ENCODE measurements at regions not wholly inside any gene's neighbourhood (a gene's known extent, or its start where the extent isn't known, plus 50 kb on each side); places are given as distances from the start of the nearest gene placed in this dataset.

- Histone ChIP-seq H3K4me3 (ENCODE audit: low read length) (no peak overlapping the region), H2AFZ (ENCODE audit: low read depth, low read length) (no peak overlapping the region), H3K9ac (ENCODE audit: low read length) (no peak overlapping the region), H3K27ac (ENCODE audit: low read length) (peak overlapping the region; percentile 86), H3K4me2 (ENCODE audit: low read length) (no peak overlapping the region), H3K79me2 (replicated peaks; ENCODE audit: insufficient read depth, low read length) (no peaks in the 10 kb centered on the region), H3K36me3 (ENCODE audit: insufficient read depth, low read length) (no peaks in the 10 kb centered on the region), H3K27me3 (ENCODE audit: insufficient read depth, low read depth, low read length) (no peaks in the 10 kb centered on the region), H3K9me3 (ENCODE audit: low read length) (no peaks in the 10 kb centered on the region), H4K20me1 (ENCODE audit: insufficient read depth) (no peaks in the 10 kb centered on the region), H3F3A (ENCODE audit: insufficient read depth, low read length, poor library complexity, severe bottlenecking) (no peaks in the 10 kb centered on the region), H3K9me2 (ENCODE audit: insufficient read depth, low read length) (no peaks in the 10 kb centered on the region)
- TF ChIP-seq SMC3 (conservative IDR thresholded peaks at IDR 0.05; ENCODE audit: poor library complexity) (no peak), MXI1 (conservative IDR thresholded peaks at IDR 0.05; ENCODE audit: poor library complexity, severe bottlenecking) (no peak), REST (IDR thresholded peaks at IDR 0.05; ENCODE audit: borderline replicate concordance) (no peak), CTCF (IDR thresholded peaks at IDR 0.05; ENCODE audit: poor library complexity, severe bottlenecking) (no peak), EZH2 (IDR thresholded peaks at IDR 0.05; ENCODE audit: borderline replicate concordance, insufficient read depth, low read length, poor library complexity, severe bottlenecking) (no peak), POLR2AphosphoS5 (IDR thresholded peaks at IDR 0.05) (no peak), RAD21 (conservative IDR thresholded peaks at IDR 0.05) (no peak), EP300 (conservative IDR thresholded peaks at IDR 0.05; ENCODE audit: poor library complexity, severe bottlenecking) (no peak), TAF1 (IDR thresholded peaks at IDR 0.05; ENCODE audit: low read depth) (no peak)
Observed at GRCh38 chr19:29265436-29265835, 52.5 kb upstream of the UQCRFS1 start.

- H3K27me3 ChIP-seq (ENCODE audit: insufficient read depth, low read depth, low read length): no peaks in the 10 kb centered on the region
- H4K20me1 ChIP-seq (ENCODE audit: insufficient read depth): no peaks in the 10 kb centered on the region
- H3K4me2 ChIP-seq (ENCODE audit: low read length): no peak overlapping the region
- H3K9me2 ChIP-seq (ENCODE audit: insufficient read depth, low read length): no peaks in the 10 kb centered on the region
- H3K9me3 ChIP-seq (ENCODE audit: low read length): no peaks in the 10 kb centered on the region
- no peak overlapping the region for H3K4me3 ChIP-seq (ENCODE audit: low read length)
- TF ChIP-seq RAD21 (conservative IDR thresholded peaks at IDR 0.05) (no peak), EP300 (conservative IDR thresholded peaks at IDR 0.05; ENCODE audit: poor library complexity, severe bottlenecking) (no peak), EZH2 (IDR thresholded peaks at IDR 0.05; ENCODE audit: borderline replicate concordance, insufficient read depth, low read length, poor library complexity, severe bottlenecking) (no peak)
- H2AFZ ChIP-seq (ENCODE audit: low read depth, low read length): no peak overlapping the region
- no peaks in the 10 kb centered on the region for H3F3A ChIP-seq (ENCODE audit: insufficient read depth, low read length, poor library complexity, severe bottlenecking)
- H3K79me2 ChIP-seq (replicated peaks; ENCODE audit: insufficient read depth, low read length): no peaks in the 10 kb centered on the region
- H3K9ac ChIP-seq (ENCODE audit: low read length): no peak overlapping the region
- peak overlapping the region; percentile 86 for H3K27ac ChIP-seq (ENCODE audit: low read length)
- no peaks in the 10 kb centered on the region for H3K36me3 ChIP-seq (ENCODE audit: insufficient read depth, low read length)
Observed at GRCh38 chr19:29266001-29266400, 53.0 kb upstream of the UQCRFS1 start.

- TF ChIP-seq POLR2AphosphoS5 (IDR thresholded peaks at IDR 0.05): no peak
- TF ChIP-seq RAD21 (conservative IDR thresholded peaks at IDR 0.05): no peak
- TF ChIP-seq REST (IDR thresholded peaks at IDR 0.05; ENCODE audit: borderline replicate concordance): no peak
- no peak for TF ChIP-seq SMC3 (conservative IDR thresholded peaks at IDR 0.05; ENCODE audit: poor library complexity)
- no peak for TF ChIP-seq MXI1 (conservative IDR thresholded peaks at IDR 0.05; ENCODE audit: poor library complexity, severe bottlenecking)
- TF ChIP-seq EZH2 (IDR thresholded peaks at IDR 0.05; ENCODE audit: borderline replicate concordance, insufficient read depth, low read length, poor library complexity, severe bottlenecking): no peak
- TF ChIP-seq CTCF (IDR thresholded peaks at IDR 0.05; ENCODE audit: poor library complexity, severe bottlenecking): no peak
- TF ChIP-seq TAF1 (IDR thresholded peaks at IDR 0.05; ENCODE audit: low read depth): no peak
- no peaks in the 10 kb centered on the region for H4K20me1 ChIP-seq (ENCODE audit: insufficient read depth)
- no peak overlapping the region for H2AFZ ChIP-seq (ENCODE audit: low read depth, low read length)
- H3K4me2 ChIP-seq (ENCODE audit: low read length): no peak overlapping the region
- no peaks in the 10 kb centered on the region for H3K9me2 ChIP-seq (ENCODE audit: insufficient read depth, low read length)
- H3K27me3 ChIP-seq (ENCODE audit: insufficient read depth, low read depth, low read length): no peaks in the 10 kb centered on the region
- H3K36me3 ChIP-seq (ENCODE audit: insufficient read depth, low read length): no peaks in the 10 kb centered on the region
- no peaks in the 10 kb centered on the region for H3K79me2 ChIP-seq (replicated peaks; ENCODE audit: insufficient read depth, low read length)
- H3K27ac ChIP-seq (ENCODE audit: low read length): peak overlapping the region; percentile 86
- no peaks in the 10 kb centered on the region for H3K9me3 ChIP-seq (ENCODE audit: low read length)
- H3K4me3 ChIP-seq (ENCODE audit: low read length): no peak overlapping the region
- H3F3A ChIP-seq (ENCODE audit: insufficient read depth, low read length, poor library complexity, severe bottlenecking): no peaks in the 10 kb centered on the region
- H3K9ac ChIP-seq (ENCODE audit: low read length): no peak overlapping the region
Observed at GRCh38 chr19:29266603-29267002, 53.7 kb upstream of the UQCRFS1 start.

All from neural cell (in vitro differentiated cells).